Activated T-cell treated with anti-CD3 and anti-CD28 coated beads for 48 hours (primary cell): ENCODE measurements at regions not wholly inside any gene's neighbourhood (a gene's known extent, or its start where the extent isn't known, plus 50 kb on each side); places are given as distances from the start of the nearest gene placed in this dataset.
"Not testable (repeated sequence)": the region's sequence is repeated elsewhere in the genome, so short reads cannot be mapped to it uniquely, and the experiment has no call there.

Experiments
- DNase-seq: peaks from one replicate; pipeline ENCODE4 v3.0.0-alpha.2; 2020; ENCODE audit warnings: low read depth

DNA sequence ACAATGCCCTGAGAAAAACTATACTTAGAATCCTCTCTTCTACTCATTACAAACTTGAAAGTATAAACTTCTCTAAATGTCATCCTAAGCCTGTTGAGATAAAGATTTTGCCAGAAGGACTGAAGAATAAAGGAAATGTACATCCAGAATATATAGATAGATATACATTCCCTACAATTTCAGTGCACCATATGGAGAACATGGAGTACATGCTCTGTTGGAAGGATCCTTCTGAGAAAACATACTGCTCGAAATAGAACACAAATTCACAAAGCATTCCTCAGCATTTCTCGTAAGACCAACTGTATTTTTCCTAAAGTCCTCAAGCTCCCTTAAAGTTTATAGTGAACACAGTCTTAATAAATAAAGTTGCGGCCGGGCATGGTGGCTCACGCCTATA, 69.7 kb upstream of the RASA1 start:
- DNase-seq: no peak

DNA sequence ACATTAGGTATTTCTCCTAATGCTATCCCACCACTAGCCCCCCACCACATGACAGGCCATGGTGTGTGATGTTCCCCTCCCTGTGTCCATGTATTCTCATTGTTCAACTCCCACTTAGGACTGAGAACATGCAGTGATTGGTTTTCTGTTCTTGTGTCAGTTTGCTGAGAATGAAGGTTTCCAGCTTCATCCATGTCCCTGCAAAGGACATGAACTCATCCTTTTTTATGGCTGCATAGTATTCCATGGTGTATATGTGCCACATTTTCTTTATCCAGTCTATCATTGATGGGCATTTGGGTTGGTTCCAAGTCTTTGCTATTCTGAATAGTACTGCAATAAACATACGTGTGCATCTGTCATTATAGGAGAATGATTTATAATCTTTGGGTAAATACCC, 68.4 kb upstream of the RASA1 start:
- not testable (repeated sequence) for DNase-seq

DNA sequence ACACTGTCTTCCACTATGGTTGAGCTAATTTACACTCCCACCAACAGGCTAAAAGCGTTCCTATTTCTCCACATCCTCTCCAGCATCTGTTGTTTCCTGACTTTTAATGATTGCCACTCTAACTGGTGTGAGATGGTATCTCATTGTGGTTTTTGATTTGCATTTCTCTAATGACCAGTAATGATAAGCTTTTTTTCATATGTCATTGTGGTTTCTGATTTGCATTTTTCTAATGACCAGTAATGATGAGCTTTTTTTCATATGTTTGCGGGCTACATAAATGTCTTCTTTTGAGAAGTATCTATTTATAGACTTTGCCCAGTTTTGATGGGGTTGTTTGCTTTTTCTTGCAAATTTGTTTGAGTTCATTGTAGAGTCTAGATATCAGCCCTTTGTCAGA, 68.0 kb upstream of the RASA1 start:
- not testable (repeated sequence) for DNase-seq

DNA sequence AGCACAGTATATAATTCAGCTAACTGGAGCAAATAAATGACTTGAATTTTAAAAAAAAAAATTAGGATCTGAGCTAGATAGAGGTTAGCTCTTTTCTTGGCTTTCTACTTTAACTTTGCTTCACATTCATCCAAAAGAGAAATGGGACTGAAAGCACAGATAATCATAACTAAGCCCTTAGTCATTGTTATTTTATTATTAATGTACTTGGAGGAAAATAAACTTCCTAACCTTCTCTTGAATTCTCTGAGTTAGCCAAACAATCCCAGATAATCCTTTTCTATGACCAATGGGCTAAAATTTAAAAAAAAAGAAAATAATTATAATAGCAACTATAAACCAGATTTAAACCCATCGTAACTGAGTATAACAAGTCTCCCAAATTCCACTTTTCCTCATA, 57.6 kb upstream of the RASA1 start:
- no peak for DNase-seq

DNA sequence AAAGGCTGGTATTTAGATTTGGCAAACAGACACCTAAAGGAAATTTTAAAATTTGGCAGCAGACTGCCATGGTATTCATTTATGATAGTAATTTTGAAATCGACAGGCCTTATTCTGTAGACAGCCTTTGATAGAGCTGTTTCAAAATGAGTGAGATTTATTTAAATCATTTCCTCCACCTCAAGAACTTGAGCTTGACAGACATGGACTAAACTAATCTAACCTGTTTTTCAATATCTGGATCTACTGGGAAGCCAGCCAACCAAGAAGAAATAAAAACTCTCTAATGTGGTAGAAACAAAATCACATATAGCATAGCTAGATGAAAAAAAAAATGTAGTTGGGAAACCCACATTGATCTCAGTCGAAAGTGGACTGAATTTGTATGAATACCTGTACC, 56.9 kb upstream of the RASA1 start:
- DNase-seq: no peak

DNA sequence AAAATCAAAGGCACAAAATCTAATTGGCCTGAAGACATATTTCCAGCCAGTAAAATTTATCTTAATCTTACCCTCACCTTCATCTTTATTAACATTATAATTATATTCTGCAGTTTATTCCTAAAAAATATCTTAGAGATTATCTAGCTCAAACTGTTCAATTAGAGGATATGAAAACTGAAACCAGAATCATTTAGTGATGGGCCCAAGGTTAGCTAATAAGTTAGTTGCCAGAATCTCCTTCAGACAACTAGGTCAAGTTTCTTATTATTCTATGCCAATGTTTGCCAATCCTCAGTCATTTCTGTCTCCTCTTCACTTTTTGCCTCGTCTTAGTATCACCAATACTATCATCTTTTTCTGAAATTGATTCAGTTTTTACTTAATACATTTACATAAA, 56.0 kb upstream of the RASA1 start:
- DNase-seq: no peak

DNA sequence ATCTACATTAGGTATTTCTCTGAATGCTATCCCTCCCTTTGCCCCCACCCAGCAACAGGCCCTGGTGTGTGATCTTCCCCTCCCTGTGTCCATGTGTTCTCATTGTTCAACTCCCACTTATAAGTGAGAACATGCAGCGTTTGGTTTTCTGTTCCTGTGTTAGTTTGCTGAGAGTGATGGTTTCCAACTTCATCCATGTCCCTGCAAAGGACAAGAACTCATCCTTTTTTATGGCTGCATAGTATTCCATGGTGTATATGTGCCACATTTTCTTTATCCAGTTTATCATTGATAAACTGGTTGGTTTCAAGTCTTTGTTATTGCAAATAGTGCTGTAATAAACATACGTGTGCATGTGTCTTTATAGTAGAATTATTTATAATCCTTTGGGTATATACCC, 55.5 kb upstream of the RASA1 start:
- not testable (repeated sequence) for DNase-seq

DNA sequence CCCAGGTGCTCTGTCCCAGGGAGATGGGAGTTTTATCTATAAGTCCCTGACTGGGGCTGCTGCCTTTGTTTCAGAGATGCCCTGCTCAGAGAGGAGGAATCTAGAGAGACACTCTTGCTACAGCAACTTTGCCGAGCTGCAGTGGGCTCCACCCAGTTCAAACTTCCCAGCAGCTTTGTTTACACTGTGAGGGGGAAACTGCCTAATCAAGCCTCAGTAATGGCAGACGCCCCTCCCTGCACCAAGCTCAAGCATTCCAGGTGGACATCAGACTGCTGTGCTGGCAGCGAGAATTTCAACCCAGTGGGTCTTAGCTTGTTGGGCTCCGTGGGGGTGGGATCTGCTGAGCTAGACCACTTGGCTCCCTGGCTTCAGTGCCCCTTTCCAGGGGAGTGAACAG, 50.2 kb upstream of the RASA1 start:
- not testable (repeated sequence) for DNase-seq
